GM20431 (cell line): ENCODE measurements at regions not wholly inside any gene's neighbourhood (a gene's known extent, or its start where the extent isn't known, plus 50 kb on each side); places are given as distances from the start of the nearest gene placed in this dataset.

Experiments
- in situ Hi-C: fragments of 300-500 bp; cut with MseI, MboI; formaldehyde crosslinking; loops from one replicate; pipeline ENCODE4 v1.15.0; 2020; ENCODE audit warnings: low sequenced_read_pairs; ENCODE audit not compliant: unreplicated experiment

DNA sequence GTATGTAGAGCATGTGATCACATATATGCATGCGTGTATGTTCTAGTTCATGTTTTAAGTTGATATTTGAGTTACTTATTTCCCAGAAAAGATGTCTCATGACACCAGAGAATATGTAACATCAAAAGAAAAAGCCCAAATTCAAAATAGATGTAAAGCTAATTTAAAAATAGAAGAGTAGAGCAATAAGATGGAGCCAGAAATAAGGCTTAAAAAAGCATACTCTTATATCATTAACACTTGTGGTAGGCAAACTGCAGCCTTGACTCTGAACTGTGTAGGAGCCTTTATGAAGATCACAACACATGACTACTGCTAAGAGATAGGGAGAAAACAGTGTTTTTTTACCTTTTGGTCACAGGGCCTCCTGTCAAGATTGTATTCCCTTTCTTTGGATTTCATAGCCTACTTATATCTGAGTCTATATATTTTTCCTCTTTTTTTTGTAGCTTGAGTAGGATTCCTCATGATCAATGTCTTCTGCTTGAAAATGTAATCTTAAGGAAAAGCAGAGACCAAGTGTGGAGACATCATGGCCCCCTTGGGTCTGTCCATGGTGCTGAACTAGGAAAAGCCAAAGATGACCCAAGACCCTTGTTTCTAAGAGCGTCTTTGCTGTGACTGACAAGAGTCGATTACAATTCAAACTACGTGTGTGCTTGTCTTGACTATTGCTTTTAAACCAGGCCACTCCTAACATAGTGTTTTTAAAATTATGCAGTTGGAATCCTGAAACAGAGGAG, 390.4 kb downstream of the SHISA9 start:
- in situ Hi-C loops, result no loop called here

DNA sequence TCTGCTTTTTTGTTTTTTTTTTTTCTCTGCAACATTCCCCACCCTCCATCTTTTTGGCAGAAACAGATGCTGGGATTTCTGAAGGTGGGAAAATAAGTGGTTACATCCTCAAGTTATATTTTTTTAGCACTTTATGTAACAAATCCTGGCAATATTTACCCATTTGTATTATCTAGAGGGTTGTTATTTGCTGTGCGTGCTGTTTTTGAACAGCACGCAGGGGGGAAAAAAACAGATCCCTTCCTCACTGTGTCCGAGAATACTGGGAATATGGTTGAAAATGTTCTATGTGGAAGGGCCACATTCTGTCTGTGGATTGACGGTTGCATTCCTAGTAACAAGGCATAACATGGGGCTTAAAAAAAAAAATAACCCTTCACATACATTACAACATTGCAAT, 394.8 kb downstream of the SHISA9 start:
- in situ Hi-C loops, result no loop called here

DNA sequence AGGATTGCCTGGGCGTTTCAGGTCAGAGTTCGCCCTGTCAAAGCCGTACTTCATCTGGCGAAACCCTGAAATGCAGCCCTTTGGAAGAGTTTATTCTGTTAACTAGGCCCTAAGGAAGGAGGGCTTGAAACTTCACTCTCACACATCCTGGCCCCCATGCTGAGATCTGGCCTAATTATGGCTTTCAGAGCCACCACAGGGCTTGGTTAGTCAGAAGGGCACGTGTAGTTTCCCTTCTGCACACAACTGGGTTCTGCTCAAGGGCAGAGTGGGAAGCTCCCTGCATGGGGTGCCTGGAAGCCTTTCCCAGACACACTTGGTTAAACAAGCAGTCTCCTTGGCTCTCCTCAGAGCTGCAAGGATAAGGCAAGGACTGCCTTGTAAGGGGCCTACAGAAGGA, 397.3 kb downstream of the SHISA9 start:
- in situ Hi-C loops, result no loop called here

DNA sequence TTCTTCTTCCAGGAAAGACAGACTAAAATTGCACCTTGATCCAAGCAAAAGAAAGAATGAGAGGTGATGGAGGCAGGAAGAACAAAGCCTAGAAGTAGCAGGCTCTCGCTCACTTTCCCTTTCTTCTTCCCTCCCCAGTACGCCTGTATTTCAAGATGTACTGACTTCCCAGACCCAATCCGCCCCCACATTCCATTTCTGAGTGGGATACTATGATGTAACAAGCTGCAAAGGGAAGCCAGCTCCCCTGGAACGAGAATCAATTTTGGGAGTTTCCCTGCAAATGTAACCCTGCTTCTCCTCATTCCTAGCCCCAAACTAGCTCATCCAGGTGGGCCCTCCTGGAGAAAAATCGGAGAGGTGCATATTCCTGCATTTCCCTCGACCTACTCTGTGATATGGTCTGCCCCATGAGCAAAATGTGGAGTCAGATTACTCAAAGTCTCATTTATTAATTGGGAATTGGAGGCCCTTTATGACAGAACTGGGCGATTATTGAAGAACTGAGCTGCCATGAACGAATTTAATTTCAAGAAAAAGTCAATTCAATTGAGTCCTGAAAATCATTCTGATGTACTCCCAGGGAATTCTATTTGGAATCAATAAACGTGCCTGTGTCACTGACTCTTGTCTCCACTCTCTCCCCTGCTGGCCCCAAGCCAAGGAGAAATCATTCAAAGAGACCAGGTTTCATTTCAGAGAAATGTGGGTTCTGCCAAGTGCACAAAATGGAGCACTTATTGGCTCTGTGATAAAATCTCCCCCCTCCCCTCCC, 398.9 kb downstream of the SHISA9 start:
- in situ Hi-C loops, result no loop called here

DNA sequence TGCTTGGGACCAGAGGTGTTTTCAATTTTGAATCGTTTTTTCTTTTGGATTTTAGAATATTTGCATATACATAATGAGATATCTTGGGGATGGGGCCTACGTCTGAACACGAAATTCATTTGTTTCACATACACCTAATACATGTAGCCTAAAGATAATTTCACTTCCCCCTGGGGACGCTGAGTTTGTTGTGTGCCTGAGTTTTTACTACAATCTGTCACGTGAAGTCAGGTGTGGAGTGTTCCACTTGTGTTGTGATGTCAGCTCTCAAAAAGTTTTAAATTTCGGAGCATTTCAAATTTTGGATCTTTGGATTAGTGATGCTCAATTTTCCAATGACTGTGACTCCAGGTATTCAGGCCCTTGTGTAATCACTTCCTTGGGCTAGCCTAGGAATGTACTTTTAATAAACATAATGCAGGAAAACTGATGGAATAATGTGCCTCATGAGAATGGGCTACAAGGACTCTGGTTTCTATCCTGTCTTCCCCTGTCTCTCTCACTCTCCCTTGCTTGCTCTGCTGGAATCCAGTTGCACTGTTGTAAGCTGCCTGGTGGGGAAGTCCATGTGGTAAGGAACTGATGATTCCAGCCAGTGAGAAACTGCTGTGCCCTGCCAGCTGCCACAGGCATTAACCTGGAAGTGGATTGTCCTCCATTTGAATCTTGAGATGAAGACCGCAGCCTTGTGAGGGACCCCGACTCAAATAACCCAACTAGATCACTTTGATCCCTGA, 403.8 kb downstream of the SHISA9 start:
- in situ Hi-C loops, result no loop called here

DNA sequence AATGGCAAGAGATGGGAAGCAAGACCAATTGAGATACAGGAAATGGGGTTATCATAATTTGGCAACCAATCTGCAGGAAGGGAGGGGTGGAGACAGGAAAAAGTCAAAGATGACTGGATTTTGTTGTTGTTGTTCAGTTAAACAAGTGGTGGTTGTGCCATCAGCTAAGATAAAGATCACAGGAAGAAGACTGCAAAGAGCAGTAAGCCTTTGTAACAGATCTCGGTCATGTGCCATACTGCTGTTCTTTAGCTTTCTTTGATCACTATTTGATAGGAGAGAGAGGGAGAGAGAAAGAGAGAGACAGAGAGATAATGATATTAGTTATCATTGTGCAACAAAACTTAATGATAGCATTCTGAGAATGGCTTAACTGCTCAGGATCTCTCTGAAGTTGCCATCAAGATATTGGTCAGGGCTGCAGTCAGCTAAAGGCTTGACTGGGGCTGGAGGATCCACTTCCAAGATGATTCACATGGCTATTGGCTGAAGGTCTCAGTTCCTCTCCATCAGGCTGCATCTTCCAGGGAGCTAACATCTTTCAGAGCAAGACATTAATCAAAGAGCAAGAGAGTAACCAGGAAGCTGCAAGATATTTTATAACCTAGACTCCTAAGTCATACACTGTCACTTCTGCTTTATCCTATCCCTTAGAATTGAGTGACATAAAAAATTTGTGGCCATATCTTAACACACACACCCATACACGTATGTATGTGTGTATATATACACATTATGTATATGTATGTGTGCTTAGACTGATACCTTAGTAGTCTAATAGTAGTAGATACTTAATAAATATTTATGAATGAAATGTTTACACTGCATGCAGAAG, 405.0 kb downstream of the SHISA9 start:
- in situ Hi-C loops, result no loop called here

DNA sequence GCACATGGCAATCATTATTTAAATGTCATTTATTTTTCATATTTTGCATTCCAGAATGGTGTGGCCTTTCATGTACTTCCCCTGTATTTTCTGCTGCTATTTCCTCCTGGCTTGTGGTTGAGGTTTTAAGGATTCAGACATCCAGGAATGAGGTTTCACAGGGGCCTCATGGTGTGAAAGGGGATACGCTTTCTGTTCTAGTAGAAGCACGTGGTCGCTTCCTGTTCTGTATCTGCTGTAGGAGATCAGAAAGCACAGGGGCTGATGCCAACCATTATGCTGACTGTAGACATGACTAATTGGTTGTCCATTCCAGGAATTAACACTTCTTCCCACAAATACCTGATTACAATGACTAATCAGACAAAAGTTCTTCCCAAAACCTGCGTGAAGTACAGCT, 405.9 kb downstream of the SHISA9 start:
- in situ Hi-C loops, result no loop called here

DNA sequence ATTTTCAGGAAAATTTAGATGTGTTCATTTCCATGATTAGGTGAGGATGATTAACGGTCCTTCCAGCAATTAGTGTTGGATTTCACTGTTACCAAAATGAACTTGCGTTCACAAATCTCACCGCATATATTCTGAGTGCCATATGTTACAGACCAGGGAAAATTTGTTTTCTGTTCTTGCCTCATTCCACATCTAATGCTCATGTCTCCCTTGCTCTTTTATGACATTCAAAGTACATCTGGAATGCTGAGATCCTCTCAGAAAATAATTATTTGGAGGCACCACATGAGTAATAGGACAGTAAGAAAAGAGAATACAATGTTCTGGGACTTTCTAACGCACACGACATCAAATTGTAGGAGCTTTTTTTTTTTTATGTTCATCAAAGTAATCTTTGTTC, 406.5 kb downstream of the SHISA9 start:
- in situ Hi-C loops, result no loop called here

DNA sequence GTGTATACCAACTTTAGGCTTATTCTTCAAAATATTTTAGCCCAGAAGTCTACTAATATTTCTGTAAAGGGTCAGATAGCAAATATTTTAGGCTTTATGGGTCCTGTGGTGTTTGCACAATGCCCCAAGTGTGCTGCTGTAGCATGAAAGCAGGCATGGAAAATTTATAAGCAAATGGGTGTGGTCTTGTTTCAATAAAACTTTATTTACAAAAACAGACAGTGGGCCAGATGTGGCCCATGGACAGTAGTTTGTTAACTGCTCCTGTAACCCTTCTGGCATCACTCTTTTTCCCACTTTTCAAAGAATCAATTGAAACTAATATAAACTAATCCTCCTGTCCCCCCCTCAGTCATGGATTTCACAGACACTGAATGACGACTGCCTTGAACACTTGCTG, 410.7 kb downstream of the SHISA9 start:
- in situ Hi-C loops, result no loop called here

DNA sequence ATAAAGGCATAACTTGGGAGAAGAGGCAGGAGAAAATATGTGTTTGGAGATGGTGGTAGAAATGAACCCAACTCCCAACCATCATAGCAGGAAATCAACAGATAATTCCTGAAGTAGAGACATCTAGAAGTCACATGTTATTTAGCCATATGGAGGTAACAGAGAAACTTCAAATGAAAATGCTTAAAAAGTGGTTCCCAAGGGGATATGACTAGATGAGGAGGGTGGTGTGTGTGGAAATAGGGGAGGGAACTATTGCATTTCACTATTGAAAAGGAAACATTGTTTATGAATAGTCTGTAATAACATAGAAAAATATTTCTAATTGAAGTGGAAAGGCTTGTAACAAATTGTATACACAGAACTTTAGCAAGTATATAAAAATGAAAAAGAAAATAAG, 412.0 kb downstream of the SHISA9 start:
- in situ Hi-C loops, result no loop called here

DNA sequence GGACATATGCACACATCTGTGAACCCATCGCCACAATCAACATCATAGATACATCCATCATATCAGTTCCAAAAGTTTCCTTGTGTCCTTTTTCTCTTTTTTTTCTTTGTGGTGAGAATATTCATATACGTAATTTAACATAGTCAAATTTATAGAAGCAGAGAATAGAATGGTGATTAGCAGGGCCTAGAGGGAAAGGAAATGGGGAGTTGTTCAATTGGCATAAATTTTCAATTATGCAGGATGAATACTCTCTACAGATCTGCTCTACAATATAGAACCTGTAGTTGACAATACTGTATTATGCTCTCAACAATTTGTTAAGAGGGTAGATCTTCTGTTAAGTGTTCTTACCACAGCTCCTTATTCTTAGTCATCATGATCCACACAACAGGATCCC, 413.2 kb downstream of the SHISA9 start:
- in situ Hi-C loops, result no loop called here

DNA sequence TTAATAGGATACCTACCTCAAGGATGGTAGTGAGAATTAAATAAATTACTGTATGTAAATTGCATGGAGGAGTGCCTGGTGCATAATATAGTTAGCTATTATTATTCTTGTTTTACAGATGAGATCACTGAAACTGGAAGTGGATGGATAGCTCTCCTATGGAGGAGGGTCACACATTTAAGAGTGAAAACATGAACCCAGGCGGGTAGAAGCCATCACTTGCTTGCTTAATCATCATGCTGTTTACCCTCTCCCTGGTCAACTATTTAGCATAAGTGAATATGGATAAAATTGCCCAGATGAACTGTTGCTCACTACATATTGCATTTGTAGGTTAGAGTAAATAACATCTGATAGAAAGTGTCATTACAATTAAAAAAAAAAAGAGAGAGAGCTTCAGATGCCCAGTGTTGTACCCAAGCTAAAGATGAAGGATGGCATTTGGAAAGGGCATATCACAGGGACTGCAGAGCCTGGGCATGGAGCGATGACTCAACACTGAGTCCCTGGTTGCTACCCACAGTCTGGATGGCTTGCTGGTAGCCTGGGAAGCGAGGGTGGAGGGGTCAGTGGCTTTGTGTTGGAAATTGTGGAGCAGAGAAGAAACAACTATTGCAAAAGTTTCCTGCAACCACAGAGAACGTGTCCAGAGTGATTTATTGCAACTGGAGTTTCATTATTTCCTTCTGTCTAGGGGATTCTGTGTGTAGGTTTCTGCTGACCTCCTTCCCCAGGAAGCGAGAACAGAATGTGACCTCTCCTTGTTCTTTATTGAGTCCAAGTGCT, 414.4 kb downstream of the SHISA9 start:
- in situ Hi-C loops, result no loop called here

DNA sequence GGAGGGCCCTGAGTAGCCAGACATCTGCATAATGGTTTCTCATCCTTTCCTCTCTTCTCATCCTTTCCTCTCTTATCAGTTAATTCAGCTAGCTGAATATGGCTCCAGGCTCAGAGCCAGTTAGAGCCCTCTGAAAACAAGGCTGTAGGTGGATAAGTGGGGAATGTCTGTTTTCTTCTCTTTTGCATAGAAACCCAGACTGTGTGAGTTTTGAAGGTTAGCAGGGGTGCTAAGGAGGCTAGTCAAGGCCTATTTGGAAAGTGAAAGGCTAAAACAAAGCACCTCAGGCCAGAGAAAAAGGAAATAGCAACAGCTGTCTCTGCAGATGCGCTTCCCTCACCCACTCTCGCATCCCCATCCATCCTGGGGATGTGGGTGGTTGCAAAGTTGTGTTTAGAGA, 420.9 kb downstream of the SHISA9 start:
- in situ Hi-C loops, result no loop called here

DNA sequence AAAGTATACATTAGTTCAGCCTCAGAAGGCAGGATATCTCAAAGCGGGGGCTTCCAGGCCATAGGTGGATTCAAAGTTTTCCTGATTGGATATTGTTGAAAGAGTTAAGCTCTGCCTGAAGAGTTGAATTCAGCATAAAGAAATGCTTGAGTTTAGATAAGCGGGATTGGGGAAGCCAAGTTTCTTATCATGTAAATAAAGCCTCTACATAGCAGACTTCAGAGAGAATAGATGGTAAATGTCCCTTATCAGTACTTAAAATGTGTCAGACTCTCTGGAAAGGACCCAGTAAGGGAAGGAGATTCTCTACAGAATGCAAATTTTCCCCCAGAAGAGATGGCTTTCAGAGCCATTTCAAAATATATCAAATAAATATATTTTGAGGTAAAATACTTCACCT, 423.5 kb downstream of the SHISA9 start:
- in situ Hi-C loops, result no loop called here

DNA sequence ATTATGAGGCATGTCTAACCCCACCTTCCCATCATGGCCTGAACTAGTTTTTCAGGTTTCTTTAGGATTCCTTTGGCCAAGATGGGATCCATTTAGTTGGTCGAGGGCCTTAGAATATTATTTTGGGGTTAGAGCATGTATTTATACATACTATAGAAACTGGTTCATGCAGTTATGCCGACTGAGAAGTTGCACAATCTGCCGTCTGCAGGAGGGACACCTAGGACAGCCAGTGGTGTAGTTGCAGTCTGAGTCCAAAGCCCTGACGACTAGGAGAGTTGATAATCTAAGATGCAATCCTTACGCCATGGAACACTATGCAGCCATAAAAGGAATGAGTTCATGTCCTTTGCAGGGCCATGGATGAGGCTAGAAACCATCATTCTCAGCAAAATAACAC, 424.0 kb downstream of the SHISA9 start:
- in situ Hi-C loops, result no loop called here

DNA sequence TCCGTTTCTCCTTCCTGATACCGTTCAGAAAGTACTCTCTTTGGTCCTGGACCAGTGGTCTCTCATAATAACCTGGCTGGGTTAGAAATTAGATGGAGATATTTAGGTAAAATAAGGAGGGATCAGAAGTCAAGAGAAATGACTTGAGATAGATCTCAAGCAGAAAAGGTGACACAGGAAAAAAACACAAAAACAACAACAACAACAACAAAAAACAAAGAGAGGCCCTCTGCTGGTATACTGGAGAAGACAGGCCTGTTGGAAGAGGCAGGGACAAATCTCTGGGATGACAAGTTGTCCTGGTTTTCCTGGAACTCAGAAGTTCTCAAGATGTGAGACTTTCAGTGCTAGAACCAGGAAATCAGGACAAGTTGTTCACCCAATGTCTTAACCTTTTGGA, 430.5 kb downstream of the SHISA9 start:
- in situ Hi-C loops, result no loop called here

DNA sequence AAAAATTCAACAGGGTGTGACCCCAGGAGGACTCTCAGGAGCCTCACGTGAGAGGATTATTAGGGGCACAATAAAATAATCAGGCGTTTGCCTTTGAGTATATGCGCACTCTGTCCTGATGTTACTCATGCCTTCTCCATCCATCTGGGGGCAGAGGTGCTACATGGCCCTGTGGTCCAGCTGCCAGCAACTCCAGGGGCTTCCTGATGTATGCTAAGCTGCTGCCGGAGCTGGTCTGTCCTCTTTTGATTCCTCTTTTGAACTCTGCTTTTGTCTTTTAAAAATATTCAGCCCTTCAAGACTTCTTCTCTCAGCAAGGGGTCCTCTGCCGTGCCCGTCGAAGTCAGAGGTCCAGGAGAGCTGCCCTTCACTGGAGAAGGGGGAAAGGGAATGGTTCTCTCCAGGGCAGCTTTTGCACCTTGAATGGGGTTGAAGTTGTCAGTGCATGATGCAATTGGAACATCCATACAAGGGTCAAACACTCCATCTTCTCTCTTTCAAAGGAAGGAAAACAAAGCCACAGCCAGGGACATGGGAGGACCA, 431.4 kb downstream of the SHISA9 start:
- in situ Hi-C loops, result no loop called here

DNA sequence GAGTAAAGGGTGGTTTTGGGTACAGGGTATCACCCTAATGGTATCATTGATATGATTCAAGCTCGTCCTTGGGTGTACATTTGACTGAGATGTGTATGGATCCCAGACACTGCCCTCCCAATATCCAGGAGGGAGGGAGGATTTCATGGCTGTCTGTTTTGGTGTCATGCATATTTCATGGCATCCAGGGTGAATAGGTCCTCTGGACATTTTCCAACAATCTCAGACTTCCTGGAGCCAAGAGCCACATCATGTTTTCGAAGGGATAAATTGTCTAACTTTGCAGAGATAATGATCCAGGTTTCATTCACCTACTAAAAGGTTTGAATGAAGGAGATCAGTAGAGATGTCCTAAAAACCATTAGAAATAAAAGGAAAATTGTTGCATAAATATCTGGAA, 431.9 kb downstream of the SHISA9 start:
- in situ Hi-C loops, result no loop called here

DNA sequence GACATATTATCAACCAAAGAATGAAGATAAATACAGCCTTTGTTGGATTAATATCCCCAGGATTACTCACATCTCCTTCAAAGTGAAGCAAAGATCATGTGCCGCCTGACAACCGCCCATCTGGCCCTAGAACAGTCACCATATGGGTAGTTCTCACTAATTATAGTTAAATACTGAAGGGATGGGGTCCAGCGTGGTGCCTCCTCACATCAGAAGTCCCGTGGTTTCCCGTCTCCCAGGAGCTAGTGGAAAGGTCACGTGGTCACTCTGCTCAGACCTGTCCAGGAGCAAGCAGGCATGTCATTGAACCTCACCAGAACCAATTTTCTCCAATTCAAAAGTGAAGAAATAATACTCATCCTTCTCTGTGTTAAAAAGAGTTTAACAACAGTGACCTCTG, 434.5 kb downstream of the SHISA9 start:
- in situ Hi-C loops, result no loop called here
